SU-DHL-6 (cell line): ENCODE measurements at regions not wholly inside any gene's neighbourhood (a gene's known extent, or its start where the extent isn't known, plus 50 kb on each side); places are given as distances from the start of the nearest gene placed in this dataset.

ENCODE experiments used
- EZH2phosphoT487 ChIP-seq: fragments of 200-600 bp; sonication (generic), shearing (Covaris generic); conservative IDR thresholded peaks from 2 replicates; pipeline ENCODE4 v1.6.1; 2018; ENCODE audit warnings: mild to moderate bottlenecking, antibody characterized with exemption, low read length, moderate library complexity, mixed read lengths
- TF ChIP-seq, protein P1 (sequence below): fragments of 200-600 bp; sonication (generic); IDR thresholded peaks from one replicate; pipeline ENCODE4 v1.5.1; 2017; ENCODE audit warnings: antibody characterized with exemption, mild to moderate bottlenecking, low read length, moderate library complexity; ENCODE audit not compliant: insufficient read depth, poor library complexity, severe bottlenecking

DNA sequence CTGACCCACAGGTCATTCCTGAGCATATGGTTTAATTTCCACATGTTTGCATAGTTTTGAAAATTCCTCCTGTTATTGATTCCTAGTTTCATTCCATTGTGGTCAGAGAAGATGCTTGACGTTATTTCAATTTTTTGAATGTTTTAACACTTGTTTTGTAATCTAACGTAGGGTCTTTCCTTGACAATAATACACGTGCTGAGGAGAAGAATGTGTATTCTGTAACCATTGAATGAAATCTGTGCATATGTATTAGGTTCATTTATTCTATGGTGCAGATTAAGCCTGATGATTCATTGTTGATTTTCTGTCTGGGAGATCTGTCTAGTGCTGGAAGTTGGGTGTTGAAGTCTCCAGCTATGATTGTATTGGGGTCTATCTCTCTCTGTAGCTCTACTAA, 486.4 kb upstream of the RPS6KA3 start:
- TF ChIP-seq, protein P1, sequence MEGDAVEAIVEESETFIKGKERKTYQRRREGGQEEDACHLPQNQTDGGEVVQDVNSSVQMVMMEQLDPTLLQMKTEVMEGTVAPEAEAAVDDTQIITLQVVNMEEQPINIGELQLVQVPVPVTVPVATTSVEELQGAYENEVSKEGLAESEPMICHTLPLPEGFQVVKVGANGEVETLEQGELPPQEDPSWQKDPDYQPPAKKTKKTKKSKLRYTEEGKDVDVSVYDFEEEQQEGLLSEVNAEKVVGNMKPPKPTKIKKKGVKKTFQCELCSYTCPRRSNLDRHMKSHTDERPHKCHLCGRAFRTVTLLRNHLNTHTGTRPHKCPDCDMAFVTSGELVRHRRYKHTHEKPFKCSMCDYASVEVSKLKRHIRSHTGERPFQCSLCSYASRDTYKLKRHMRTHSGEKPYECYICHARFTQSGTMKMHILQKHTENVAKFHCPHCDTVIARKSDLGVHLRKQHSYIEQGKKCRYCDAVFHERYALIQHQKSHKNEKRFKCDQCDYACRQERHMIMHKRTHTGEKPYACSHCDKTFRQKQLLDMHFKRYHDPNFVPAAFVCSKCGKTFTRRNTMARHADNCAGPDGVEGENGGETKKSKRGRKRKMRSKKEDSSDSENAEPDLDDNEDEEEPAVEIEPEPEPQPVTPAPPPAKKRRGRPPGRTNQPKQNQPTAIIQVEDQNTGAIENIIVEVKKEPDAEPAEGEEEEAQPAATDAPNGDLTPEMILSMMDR: no peak
- no peak for TF ChIP-seq EZH2phosphoT487
